HG02759 (cell line): ENCODE measurements at regions not wholly inside any gene's neighbourhood (a gene's known extent, or its start where the extent isn't known, plus 50 kb on each side); places are given as distances from the start of the nearest gene placed in this dataset.

ENCODE experiments used
- ATAC-seq: cut with Tn5 transposase; IDR thresholded peaks from one replicate; pipeline ENCODE4 v1.9.1; 2021; ENCODE audit warnings: mild to moderate bottlenecking, moderate library complexity; ENCODE audit not compliant: unreplicated experiment

DNA sequence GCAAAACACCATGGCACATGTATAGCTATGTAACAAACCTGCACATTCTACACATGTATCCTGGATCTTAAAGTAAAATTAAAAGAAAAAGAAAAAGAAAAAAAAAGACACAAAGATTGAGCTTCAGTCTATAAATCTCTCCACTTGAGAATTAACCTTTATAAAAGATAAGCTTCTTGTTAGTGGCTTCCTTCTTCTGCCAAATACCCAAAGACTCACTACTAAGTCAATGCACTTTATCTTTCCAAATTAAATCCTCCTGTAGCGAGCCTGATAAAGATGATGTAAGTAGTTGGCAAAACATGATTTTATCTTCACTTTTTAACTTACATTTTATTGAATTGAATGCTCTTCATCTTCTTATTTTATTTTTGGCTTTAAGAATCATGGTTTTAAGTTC is 349.9 kb downstream of the TRIB2 start:
- ATAC-seq, result no peak

DNA sequence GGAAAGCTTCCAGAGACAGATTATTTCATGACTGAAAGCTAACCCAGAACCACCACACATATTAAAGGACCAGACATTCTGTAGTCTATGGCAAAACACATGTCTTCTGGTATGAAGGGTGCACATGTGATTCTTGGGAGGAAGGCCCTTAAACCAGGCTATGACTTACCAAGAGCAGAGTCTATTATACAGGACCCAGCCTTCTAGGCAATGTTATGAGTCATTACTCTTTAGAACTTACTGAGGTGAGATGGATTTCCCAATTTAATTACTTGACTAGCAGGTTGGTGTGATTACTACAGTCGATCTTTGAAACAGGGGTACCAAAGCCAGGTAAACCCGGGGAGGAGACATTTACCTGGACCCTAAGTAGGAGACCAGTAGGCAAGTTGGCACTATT is 350.8 kb downstream of the TRIB2 start:
- no peak for ATAC-seq

DNA sequence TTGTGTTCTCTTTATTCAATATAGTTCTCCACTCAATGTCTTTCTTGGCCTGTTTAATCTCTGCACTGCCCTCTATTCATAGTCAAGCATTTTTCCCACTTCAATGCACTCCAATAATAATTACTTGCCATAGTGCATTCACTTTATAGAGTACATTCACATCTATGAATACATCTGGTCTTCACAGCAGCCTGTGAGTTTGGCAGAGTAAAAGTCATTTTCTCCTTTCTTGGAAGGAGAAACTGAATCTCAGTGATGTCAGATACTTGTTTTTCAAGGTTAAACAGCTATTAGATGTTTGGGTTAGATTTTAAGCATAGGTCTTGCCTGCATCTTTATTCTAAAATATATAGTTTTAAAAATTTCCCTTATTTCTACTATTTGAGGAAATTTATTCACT is 373.2 kb downstream of the TRIB2 start:
- no peak for ATAC-seq

DNA sequence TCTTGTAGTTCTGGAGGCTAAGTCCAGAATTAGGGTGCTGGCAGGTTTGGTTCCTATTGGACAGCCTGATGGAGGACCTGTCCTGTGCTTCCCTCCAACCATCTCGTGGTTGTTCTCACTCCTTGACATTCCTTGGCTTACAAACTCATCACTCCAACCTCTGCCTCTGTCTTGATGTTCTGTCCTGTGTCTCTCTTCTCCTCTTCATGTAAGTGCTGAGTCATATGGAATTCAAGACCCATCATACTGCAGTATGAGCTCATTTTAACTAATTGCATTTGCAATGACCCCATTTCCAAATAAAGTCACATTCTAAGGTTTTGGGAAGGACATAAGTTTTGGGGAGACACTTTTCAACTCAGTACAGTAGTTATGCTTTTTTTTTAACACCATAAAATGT is 374.7 kb downstream of the TRIB2 start:
- no peak for ATAC-seq

DNA sequence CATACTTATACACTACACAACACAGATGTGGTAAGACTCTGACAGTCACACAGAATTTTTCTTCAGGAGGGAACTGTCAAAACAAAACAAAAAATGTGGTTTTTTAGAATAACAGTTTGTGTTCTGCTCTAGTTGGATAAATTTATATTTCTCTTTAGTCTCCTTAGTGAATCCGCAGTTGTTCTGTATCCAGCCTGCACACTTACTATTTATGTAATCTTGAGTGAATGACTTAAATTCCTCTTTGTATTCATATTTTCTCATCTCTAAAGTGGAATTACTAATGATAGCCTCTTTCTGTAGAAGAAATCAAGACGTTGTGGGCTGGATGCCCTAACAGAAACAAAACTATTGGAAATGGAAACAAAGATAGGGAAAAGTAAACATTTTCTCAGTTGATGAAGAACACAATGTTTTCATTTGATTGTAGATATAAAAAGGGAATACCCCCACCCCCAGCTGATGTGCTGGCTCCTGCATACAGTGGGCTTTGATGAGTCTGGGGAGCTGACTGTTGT is 375.2 kb downstream of the TRIB2 start:
- ATAC-seq, result no peak

DNA sequence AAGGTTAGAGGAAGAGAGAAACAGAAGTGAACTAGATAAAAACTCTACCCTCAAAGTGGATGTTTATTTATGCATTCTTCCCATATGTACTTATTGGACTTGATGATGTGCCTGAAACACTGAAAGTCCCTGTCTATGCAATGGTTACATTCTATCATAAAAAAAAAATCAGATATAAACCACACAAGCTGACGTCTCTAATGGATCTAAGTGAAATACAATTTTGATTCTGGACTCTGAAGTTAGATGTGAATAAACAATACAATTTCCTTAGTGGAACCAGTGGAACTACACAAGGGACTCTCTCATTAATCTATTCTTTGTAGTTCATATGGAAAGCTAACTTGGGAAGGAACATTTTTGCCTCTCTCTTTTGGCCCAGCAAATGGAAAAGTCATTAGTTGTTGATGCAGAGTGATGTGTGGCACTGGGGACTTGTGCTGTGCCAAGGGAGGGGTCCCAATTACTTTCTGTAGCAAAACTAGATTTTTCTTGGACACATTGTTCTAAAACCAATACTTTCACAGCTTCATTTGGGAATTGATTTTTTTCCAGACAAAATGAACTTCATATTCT is 376.8 kb downstream of the TRIB2 start:
- ATAC-seq, result no peak

DNA sequence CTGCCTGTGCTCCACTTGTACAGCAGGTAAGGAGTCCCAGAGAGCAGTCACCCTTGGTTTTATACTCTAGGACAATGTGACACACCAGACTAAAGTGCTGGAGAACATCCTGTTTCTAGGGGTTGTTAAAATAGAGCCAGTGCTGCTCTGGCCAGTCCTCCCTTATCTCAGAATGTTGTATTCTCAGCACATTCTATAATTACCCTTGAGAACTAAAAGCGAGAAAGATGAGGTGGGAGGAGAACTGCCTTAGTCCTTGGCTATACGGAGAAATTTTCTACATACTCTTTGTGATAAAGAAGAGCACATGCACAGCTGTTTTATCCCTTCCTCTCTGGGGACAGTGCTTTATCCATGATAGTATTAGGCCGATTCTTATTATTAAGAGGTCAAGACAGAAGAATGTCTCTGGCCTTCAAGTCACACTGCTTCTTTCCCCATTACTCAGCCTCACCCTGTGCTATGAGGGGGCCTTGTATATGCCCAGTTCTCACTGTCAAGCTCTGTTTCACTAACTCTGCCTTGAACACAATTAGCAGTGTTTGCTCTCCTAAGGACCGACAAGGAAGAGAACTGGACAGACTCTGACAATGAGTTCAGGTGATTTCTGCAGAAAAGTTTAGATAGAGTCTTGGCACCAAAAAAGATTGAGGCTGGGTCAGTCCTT is 385.8 kb downstream of the TRIB2 start:
- no peak for ATAC-seq

DNA sequence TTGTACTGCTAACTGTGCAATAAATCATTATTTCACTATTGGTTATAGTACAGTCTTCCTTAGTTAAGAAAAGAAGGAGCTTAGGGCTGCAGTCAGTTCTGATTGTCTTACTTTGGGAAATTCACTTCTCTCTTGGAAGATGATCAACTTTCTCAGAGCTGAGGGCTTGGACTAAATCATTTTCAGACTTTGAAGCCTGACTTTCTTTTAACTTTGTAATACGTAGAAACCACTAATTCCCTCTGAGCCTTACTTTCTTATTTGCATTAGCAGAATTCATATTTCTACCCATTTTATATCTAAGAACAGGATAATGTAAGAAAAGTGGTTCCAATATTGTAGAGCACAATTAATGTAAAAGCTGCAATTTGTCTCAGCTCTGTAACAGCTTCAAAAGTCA is 386.4 kb downstream of the TRIB2 start:
- no peak for ATAC-seq

DNA sequence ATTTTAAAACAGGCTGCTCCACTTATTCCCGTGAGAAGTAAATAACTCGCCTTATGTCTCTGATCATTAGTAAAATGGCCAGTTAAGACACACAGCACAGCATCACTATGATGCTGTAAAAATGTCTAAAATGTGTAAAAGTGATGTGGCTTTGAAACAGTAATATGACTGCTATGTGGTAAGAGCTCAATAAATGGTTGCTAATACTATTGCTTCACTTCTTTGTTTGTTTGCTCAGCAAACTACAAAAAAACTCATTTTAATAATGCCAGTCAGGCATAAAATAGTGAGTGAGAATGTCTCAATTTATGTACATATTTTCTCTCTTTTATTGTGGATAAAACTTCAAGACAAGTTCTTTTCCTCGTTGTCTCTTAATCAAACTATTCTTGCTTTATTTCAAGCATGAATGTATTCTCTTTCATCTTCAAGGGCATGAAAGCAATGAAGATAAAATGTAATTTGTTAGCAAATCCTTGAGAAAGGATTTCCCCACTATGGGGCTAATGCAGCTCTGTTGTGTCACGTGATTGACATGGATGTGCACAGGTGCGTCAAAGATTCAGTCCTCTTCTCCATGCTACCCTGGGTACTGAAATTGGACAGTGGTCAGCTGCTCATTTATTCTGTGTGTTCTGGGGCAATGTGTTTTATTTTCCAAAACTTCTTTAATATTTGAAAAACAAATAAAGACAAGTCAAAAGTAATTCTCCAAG is 387.2 kb downstream of the TRIB2 start:
- no peak for ATAC-seq

DNA sequence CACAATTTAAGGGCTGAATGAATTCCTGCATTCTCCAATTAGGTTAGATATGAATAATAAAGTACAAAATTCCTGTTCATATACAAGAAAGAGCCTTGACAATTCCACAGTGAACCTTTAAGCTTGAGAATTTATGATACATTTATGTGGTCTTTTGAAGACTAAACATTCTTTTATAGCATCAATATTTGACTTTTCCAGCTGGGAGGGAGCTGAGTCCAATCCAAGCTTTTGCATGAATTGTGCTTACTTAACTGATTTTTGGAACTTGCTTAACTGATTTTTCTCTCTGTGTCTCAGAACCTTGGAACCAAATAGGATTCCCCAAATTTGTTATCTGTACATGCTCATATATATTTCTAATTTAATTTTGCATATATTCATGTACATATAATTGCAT is 388.0 kb downstream of the TRIB2 start:
- ATAC-seq, result no peak

DNA sequence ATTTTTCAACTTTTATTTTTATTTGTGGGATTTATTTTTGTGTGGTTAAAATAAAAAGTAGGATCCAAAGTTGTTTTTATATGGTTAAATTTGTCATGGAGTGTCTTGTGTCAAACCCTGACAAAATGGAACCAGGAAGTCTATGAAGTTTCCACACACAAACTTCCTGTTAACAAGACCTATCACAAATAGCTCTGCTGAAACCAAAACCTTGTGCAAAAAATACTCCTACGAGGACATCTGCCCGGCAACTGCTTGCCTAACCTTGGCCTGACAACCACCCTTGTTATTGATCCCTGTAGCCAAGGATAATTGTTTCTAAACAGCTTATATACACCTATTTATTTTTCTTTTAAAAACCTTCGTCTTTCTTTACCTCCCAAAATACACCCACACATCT is 389.6 kb downstream of the TRIB2 start:
- ATAC-seq, result peak; percentile 74

DNA sequence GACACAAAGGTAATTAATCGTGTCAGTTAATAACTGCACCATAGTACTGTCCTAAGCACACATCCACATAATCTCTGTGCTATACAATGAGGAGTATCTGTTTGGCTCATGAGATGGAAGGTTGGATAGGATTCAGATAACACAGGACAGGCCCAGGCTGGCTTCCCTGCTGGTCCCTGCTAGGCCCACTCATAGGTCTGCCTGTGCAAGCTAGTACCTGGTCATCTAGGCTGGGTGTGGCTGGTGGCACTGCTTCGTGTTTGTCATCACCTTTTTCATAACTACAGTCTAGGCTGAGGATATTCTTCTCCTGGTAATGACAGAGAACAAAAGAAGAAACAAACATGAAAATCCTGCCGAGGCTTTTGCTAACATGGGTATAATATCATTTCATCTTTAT is 392.8 kb downstream of the TRIB2 start:
- ATAC-seq, result no peak

DNA sequence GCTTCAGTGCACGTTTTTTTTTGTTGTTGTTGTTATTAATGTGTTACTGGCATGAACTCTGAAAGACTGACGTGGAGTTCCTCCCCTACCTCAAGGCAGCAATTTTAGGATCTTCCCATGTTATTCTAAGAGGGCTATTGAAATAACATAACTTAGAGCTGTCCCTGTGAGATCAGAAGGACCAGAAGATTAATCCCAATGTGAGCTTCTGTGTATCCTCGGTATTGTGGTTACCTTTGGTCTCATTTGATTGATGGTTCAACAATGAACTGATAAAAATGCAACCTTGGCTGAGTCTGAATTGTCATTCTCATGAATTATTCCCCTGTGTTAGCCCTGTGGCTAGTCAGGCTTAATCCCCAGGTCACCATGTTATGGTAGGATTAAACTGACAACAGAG is 394.1 kb downstream of the TRIB2 start:
- no peak for ATAC-seq

DNA sequence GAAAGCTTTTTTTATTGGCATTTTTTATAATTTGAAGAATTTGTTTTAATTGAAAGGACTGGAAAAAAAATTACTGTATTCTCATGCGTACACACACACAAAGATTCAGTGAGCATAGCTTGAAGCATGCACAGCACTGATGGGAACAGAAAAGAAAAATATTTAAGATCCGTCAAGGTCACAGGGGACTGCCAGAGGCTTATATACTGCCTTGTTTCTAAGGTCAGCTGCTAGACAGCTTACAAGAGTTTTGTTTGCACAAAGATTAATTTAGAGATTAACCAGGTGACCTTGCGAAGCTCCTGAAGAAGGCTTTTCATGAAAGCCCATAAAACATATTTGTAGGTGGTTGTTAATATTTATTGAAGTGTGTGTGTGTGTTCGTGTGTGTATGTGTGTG is 396.3 kb downstream of the TRIB2 start:
- ATAC-seq, result no peak

DNA sequence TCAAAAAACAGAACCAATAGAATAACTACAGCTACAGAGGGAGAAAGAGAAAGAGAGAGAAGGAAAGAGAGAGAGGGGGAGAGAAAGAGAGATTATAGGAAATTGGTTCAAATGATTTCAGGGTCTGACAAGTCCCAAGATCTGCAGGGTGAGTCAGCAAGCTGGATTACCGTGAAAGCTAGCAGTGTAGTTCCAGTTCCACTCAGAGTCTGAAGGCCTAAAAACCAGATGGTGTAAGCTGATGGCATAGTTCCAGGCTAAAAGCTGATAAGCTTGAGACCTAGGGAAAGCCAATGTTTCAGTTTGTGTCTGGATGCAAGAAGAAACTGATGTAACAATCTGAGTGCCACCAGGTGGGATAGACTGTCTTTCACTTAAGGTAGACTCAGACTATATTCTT is 397.7 kb downstream of the TRIB2 start:
- ATAC-seq, result no peak

DNA sequence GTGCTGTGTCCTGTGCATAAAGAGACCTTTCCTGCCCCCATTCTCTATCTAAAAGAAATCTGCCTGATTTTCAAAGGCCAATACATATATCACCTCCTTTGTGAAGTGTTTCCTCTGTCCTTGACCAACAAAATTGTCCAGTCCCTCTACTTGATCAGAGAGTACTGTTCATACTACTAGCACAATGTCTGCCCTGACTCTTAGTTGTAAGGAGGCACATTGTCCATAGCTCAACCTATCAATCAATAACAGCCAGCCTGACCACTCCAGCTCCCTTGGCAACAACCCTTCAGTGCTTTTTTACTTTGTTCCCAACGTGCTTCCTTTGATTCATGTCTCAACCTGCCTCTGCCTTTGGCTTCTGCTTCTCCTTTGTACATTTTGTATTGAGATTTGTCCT is 398.9 kb downstream of the TRIB2 start:
- no peak for ATAC-seq

DNA sequence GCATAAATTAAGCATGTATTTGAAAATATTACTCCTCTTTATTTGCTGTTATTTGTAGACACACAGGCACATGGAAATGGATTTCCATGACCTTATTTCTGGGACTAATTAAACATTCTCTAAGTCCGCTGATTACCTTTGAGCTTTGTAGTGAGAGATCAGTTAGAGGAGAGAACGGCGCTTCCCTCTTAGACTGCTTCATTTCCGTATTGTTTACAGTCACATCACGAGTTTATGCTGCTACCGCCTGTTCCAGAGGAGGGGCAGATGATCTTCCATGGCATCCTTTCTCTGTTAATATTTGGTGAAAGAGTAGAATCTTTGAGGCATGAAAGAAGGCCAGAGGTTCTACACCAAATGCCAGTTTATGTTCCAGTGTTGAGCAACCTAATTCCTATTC is 404.4 kb downstream of the TRIB2 start:
- no peak for ATAC-seq

DNA sequence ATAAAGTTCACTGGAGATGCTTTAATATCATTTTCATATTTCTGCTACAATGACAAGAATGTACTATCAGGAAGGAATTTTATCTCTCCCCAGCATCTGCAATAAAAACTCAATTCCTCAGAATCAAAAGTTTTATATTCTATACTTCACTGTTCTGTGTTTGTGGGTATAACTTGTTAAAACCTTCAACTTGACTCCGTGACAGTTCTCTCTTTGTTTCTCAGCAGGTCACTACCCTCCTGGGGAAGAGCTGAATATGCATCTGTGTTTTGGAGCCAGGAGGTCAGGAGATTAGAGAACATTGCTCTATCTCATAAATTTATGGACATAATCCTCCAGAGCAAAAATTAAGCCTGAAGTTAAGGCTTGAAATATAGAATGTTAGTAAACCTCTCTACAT is 411.4 kb downstream of the TRIB2 start:
- ATAC-seq, result no peak

DNA sequence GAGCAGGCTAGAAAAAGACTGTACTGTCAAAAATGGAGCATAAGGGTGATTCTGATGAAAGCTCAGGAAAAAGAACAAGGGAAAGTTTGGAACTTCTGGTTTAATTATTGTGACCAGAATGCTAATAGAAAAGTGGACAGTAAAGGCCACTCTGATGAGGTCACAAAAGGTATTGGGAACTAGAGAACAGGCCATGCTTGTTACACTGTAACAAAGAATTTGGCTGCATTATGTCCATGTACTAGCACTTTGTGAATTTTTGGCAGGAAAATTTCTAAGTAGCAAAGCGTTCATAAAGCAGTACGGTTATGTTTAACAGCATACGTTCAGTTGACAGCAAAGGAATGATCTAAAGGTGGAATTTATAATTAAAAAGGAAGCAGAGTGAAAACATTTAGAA is 418.6 kb downstream of the TRIB2 start:
- no peak for ATAC-seq

DNA sequence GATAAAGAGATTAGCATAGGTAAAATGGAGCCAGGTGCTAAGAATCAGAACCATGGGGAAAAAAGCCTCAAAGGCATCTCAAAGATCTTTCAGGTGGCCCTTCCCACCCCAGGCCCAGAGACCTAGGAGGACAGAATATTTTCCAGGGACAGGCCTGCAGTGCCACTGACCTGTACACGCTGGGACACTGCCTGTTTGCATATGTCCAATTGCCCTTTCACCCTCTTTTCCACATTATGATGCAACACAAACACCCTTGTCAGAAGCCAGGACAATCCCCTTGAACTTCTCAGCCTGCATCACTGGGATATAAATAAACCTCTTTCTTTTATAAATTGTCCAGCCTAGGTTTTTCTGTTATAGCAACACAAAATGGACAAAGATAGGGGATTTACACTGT is 419.1 kb downstream of the TRIB2 start:
- ATAC-seq, result no peak

DNA sequence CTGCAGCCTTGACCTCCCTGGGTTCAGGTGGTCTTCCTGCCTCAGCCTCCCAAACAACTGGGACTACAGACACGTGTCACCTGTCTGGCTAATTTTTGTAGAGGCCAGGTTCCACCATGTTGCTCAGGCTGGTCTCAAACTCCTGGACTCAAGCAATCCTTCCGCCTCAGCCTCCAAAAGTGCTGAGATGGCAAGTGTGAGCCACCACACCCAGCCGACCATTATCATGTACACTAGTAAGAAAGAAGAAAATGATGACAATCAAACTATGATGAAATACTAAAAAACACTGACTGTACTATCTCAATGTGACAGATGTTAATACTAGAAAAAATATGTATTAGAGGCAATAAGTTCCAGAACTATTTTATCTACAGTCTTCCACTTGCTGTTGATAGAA is 420.9 kb downstream of the TRIB2 start:
- no peak for ATAC-seq

DNA sequence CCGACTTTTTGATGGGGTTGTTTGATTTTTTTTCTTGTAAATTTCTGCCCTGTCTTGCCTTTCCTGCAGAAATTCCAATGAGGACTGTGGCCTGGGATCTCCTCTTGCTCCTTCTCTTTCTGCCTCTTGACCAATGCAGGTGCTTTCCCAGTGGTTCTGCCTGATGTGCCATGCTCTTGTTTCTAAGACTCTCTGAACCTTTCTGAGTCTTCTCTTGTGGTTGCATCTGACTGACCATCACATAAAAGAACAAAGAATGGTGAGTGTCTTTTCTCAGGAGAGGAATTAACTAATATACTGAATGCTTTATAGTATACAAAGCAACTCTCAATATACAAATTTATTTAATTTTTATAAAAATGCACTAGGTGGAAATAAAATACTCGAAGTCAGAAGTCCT is 424.6 kb downstream of the TRIB2 start:
- ATAC-seq, result no peak
